DMS79 treated with DMSO at 0.1 percent for 48 hours (cell line): ENCODE measurements at regions not wholly inside any gene's neighbourhood (a gene's known extent, or its start where the extent isn't known, plus 50 kb on each side); places are given as distances from the start of the nearest gene placed in this dataset.
A peak's percentile ranks its signal among the peaks of the same experiment; 100 is the strongest.

Source experiments
- DNase-seq: peaks from one replicate; lab custom pipeline; 2025; lab: John Stamatoyannopoulos, UW

DNA sequence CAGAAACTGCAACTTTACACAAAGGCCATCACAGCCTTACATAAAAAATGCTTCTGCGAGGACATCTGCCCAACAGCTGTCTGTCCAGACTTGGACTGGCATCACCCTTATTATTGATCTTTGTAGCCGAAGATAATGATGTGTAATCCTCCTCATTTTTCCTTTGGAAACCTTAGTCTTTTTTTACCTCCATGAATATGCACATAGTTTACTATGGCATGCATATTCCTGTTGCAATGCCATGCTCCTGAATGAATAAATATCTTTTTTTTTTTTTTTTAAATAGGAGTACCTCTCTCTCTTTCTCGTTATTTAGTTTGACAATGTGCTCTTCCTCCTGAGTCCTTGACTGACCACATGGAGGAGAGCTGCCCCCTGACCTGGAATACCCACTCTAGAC is 409.6 kb upstream of the USP24 start:
- no peak for DNase-seq

DNA sequence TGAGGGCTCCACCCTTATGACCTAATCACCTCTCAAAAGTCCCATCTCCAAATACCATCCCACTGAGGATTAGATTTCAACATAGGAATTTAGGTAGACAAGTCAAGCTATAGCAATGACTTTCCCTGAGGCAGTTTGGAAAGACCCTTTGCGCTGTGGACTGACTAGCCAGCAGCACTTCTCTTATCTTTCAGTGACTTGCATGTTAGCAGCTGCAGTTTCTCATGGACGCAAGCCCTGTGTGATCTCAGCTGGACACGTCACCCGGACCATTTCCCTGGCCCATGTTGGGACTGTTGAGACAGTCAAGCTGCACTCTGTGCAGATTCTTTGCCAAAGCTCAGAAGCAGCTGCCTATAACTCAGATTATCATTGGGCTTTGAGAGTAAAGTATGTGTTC is 408.1 kb upstream of the USP24 start:
- DNase-seq, result no peak

DNA sequence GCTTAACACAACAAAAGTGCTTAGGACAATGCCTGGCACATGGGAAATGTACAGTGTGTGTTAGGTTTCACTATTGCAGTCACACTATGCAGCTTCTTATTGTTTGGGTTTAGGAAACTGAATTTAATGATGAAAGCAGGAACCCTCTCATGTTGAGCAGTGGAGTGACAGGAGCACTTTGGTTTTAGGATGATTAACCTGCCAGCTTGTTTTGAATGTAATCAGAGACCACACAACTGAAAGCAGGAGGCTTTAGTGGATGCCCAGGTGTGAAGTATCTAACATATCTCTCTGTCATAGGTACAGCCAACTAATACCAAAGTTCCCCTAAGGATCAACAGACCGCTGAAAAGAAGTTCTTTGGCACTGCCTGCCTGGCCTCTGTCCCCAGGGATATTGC is 406.9 kb upstream of the USP24 start:
- no peak for DNase-seq

DNA sequence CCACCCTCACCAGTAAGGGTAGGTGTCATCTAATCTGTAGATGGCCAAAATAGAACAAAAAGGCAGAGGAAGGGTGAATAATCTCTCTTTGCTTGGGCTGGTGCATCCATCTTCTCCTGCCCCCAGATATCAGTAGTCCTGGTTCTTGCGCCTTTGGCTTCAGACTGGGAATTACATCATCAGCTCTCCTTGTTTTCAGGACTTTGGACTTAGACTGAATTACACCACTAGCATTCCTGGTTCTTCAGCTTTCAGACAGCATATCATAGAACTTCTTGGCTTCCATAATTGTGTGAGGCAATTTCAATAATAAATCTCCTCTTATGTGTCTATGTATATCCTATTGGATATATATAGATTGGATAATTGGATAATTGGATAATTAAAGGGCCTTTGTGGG is 403.0 kb upstream of the USP24 start:
- DNase-seq, result no peak

DNA sequence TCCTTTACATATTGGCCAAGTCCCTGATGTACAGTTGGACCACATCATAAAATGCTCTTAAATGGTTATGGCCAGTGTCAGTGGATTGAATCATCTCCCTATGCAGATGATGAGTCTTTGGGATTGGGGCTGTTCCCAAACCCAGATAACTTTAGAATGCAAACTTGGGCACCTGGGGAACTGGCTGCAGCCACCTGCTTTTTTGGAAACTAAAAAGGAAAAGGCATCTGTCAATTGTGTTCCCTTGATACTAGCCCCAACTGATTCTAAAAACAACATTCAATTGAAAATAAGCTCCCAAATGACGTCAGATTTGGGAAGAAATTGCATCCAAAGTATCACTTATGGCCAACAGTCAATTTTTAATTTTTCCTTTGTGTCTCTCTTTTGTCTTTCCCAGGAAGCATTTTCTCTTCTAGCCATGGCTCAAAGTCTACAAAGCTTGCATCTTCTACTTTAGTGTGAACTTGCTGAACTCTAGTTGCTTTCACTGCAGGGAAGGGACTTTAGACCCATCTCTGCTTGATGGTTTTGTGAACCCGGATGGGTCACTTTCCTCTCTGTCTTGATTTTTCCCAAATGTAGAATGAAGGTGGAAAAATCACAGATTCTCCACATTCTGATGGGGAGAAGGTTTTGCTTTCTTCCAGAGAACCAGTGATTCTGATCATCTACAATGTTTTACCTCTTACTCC is 402.3 kb upstream of the USP24 start:
- DNase-seq, result no peak

DNA sequence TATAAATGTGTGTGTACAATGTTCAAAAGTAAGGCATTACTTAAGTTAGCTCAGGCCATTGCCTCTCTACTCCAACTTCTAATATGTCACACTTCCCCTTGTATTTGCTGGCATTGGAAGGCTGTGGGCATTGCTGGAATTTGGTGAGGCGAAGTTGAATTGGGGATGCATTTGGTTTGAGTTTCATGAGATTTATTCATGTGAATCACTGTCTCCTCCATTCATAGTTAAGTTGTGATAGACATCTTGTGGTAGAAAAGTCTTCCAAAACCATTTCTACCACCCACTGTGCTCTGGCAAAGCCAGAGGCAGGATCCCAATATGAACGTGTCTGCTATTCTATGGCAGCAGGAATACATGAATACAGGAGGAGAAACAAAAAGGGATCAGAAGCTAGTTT is 397.8 kb upstream of the USP24 start:
- DNase-seq, result no peak

DNA sequence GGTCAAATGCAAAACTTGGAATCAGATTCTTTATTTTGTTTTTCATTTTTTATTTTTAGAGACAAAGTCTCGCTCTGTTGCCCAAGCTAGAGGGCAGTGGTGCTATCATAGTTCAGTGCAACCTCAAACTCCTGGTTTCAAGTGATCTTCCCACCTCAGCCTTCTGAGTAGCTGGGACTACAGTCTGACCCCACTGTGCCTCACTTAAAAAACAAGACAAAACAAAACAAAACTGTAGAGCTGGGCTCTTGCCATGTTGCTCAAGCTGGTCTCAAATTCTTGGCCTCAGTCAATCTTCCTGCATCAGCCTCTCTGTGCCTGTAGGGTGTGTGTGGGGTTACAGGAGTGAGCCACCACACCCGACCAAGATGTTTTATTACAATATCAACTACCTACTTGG is 396.0 kb upstream of the USP24 start:
- no peak for DNase-seq

DNA sequence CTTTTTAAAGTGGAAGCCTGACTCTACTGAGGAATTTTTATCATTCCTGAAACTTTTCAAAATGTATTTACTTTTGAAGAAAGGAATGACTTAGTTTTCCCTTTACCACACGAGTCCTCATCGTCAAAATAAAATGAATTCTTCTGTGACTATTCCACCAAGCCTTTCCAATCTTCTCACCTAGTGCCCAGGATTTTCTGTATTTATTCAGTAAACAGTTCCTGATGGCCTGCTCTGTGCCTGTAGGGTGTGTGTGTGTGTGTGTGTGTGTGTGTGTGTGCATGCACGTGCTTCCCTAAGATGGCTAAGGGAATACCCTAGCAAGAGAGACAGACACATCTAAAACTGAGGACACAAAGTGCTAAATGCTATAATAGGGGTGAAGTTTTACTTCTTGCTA is 395.0 kb upstream of the USP24 start:
- no peak for DNase-seq

DNA sequence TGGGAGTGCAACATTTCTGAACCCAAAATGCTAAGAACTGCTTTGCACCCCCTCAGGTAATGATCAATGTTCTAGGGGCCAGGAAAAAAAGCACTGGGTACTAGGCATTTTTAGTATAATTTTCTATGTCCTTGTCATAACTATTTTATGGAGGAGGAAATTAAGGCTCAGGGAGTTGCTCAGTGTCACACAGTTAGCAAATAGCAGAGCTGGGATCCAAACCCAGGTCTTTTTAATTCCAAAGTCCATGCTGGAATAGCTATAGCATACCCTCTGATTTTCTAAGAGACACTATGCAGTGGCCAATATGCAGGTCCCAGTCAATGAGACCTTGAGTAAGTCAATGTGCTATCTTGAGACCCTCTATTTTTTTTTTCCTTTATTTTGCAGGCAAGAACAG is 394.5 kb upstream of the USP24 start:
- no peak for DNase-seq

DNA sequence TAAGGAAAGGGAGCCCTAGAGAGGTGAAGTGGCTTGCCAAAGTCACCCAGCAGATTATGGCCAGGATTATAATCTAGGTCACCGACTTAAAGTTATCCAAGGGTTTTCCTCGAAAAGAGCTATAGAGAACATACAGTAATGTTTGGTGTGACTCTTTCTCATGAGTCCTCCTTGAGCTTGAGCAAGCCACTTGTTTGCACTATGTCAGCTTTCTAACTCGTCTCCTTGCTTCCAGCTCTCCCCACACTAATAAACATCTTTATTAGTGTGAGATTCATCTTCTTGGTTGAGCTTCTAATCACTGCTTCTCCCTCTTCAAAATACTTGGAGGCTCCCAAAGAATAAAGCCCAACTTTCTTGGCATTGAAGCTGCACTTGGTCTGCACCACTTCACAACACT is 390.0 kb upstream of the USP24 start:
- DNase-seq, result no peak

DNA sequence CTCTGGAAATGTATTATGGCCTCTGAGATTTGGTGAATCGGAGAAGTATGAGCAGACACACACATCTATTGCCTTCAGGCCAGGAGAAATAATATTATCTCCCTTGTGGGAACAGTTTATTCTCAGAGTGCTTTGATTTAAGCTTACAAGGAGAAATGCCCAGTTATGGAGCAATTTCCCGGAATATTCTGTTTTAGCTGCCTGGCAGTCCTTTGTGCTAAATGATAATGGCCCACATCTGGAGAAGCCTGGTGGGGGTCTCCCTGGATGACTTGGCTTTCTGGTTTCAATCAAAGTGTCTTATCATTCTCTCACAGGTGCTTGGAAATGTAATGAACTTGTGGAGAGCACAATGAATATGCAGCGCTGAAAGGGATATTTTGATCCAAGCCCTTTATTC is 389.6 kb upstream of the USP24 start:
- DNase-seq, result no peak

DNA sequence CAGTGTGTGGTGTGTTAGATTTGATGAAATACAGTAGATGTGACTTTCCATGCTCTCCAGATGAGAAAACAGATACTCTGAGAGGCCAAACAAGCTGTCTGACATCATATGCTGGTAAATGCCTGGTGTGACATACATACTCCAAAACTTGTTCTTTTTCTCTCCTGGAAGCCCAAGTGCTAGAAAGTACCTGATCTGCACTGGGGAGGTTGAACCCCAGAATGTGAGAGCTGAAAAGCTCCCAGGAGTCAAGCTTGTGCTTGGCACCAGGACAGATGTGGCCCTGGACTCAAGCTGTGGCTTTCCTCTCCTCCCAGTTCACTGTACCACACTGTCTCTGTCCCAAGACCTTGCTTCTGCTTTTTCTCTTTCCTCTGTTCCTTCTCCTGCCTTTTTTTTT is 389.0 kb upstream of the USP24 start:
- no peak for DNase-seq

DNA sequence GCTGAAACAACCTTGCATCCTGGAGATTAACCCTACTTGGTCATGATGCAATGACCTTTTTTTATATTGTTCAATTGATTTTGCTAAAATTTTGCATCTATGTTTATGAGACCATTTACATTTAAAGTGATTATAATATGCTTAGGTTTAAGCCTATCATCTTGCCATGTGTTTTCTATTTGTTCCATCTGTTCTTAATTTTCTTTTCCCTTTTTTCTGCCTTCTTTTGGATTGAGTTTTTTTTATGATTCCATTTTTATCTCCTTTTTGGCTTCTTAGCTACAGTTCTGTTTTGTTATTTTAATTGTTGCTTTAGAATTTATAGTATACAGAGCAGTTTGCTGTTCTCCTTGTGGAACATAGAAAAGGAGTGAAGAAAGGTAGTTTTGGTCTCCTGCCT is 385.1 kb upstream of the USP24 start:
- DNase-seq, result no peak

DNA sequence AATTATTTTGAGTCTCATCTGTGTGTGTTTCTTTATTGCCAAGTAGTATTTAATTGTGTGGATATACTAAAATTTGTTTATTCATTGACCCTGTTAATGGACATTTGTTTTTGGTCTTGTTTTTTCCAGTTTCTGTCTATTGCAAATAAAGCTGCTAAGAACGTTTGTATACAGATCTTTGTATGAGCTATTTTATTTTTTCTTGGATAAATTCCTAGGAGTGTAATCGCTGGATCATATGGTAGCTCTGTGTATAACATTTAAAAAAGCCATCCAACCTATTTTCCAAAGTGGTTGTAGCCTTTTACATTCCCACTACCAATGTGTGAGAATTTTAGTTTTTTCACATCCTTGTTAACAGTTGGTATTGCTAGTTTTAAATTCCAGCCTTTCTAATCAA is 382.7 kb upstream of the USP24 start:
- DNase-seq, result no peak

DNA sequence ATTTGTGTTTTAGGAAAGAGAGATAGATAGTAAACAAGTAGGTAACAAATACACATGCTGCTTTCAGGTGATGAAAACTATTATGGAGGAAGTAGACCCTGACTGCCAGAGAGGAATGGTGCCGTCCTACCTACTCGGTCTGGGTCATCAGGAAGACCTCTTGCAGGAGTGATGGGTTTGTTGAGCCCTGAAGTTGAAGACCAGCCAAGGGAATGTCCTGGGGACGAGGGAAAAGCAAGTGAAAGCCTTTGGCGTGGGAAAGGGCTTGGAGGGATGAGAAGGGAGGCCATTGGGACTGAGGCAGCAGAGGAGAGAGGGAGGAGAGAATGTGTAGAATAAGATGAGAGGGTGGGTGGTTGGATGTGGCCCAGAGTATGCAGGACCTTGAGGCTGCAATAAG is 379.5 kb upstream of the USP24 start:
- no peak for DNase-seq

DNA sequence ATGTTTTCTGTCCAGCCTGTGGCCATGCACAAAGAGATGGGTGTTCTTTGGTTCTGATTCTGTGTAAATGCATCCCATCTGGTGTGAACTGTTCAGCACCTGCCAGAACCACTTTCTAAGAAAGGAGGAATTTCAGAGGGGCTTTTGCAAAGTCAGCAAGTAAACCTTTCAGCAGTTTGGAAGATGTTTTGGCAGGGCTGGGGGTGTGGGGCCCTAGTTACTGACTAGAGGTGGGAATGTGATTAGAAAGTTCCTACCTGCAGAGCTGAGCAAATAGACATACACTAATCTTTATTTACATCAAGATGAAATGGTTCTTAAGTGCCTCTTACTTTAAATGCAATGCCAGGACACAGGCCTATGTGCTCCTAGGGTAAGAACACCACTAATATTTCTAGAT is 378.1 kb upstream of the USP24 start:
- peak; percentile 48 for DNase-seq

DNA sequence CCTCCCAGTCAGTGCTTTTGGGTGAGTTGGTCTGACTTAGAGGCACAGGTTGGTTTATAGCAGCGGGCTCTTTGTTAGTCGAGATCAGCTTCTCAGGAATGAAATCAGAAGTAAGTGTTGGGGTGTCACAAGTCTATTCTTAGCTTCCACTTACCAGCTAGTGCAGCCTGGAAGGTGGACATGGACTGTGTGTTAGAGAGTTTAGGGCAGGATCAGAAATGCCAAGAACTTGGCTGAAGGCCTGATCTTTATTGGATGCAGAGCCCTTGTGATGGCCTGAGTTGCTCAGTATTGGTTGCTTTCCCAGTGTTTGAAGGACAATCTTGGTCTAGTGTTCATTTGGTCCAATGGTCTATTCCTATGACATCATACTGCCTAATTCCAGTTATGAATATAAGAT is 377.0 kb upstream of the USP24 start:
- DNase-seq, result no peak

DNA sequence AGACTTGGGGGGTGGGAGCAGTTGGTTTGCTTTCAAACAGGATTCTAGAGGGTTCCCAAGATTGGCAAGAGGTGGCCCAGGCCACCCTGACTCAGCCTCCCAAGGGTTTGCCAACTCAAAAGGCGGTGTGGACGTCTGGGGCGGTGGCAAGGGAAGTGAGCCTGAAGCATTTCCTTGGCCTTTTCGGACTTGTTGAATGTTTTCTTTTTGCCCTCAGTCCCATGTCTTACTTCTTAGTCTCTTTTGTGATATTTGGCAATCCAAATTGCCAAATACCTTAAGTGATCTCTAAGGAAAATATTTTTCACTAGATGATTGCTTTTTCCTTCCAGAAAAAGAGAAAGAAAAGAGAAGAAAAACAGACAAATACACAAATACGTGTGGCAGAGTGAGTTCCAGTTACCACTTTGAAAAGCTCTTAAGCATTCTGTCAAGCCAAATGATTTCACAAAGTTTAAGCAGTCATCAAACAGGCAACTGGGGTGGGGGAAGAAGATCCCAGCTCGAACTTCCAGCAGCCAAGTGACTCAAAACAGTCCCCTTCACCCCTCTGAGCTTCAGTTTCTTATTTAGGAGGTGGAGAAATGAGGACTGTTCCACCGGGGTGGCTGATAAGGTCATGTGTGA is 374.6 kb upstream of the USP24 start:
- no peak for DNase-seq

DNA sequence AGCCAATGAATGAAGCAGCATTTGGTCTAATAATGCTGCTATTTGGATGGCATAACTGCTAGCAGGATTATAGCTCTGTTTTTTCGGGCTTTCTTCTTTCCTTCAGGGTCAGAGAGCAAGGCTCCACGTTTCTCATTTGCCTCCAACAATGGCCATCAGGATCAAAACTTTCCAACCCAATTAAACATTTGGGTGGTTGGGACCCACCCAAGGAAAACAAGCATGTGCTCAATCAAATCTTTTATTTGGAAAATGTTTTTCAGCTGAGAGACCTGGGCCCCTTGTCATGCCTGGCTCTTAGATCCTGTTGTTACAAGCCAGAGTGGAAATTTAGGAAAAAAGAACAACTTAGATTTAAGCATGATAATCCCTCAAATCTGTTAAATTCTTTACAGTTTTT is 373.1 kb upstream of the USP24 start:
- DNase-seq, result no peak

DNA sequence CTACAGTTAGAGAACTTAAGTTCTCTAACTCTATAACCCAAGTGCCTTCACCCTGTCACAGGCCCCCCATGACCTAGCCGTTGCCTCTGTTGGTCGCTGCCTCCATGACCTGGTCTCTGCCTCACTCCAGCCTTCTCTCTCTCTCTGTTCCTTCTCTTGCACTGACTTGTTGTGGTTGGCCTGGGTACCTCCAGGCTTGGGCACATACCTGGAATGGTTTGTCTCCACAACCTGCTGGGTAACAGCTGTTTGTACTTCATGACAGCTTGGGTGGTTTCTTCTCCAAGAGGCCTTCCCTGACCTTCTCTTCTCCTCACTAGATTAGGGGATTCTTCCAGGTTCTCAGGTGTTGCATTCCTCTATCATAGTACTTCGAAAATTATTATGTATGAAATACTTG is 371.6 kb upstream of the USP24 start:
- DNase-seq, result no peak

DNA sequence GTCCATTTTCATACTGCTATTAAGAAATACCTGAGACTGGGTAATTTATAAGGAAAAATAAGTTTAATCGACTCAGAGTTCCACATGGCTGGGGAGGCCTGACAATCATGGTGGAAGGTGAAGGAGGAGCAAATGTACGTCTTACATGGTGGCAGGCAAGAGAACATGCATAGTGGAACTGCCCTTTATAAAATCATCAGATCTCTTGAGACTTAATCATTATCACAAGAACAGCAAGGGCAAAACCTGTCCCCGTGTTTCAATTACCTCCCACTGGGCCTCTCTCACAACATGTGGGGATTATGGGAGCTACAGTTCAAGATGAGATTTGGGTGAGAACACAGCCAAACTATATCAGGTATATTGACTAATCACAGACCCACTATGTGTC is 370.2 kb upstream of the USP24 start:
- no peak for DNase-seq

DNA sequence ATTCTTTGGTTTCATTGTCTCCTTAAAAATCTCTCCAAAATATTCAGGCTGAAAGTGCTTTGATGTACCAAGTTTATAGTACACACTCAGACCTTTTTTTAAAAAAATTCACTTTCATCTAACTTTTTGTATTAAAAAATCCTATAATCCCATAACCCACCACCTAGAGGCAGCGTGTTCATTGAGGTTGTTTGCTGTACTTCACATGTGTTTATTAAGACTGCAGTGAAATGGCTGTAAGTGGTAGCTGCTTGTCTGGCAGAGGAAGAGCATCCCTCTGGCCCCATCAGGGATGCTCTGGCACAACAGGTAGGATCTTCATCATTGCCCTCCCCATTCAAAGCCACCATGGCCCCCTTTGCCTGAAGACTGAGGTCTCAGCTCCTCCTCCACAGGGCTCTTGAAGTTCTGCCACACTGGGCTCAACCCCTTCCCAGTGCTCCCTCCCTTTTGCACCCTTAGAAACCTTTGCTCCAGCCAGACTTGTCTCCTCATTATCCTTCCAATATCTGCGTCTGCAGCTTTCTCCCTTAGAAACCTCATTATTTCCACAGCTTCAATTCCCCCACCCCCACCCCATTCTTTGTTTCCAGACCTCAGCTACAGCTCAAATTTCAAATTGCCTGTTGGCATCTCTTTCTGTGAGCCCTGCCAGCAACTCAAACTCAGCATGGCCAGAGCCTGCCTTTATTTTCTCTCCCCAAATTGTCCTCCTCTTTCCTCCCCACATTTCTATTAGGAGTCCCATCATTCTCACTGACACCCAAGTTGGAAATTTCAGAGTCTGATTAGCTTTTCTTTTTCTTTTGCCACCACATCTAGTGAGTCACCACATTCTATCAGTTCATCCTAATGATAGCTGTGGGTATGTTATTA is 369.6 kb upstream of the USP24 start:
- peak; percentile 61 for DNase-seq

DNA sequence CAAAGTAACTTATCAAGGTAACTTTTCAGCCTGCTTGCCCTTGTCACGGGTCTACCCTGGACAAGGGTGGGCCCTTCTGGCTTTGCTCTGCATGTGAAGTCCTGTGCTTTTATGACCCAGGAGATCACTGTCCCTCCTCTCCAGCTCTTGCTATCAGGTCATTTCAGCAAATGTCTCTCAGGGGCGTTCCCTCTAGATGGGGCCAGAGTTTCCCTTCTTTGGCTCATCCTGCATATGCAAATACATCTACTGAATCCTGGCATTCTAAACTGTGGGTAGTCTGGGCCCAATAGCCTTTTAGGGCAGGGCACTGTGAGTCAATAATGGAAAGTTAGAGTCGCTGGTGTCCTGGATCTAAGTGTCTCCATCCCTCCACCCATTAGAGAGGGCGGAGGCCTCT is 366.9 kb upstream of the USP24 start:
- DNase-seq, result no peak
